Activated T-helper 2 cell treated with anti-CD3 and anti-CD28 coated beads, Interferon-gamma antibody, Interleukin-2, Interleukin-4, amounts not matched to agents 10 μg/mL and 5 μg/mL and 100 μg/mL, durations not matched to agents 14 hours and 24 hours and 36 hours (primary cell): ENCODE measurements at regions not wholly inside any gene's neighbourhood (a gene's known extent, or its start where the extent isn't known, plus 50 kb on each side); places are given as distances from the start of the nearest gene placed in this dataset.

Experiments used
- DNase-seq: peaks from one replicate; pipeline ENCODE4 v3.0.0; 2021; ENCODE audit warnings: low spot score
- H3K27ac Mint-ChIP-seq: one replicate; pipeline ENCODE4 v1.8.0; 2021; ENCODE audit warnings: mixed read lengths
- H3K27me3 Mint-ChIP-seq: one replicate; pipeline ENCODE4 v1.8.0; 2021; ENCODE audit warnings: low read depth, mixed read lengths
- H3K36me3 Mint-ChIP-seq: one replicate; pipeline ENCODE4 v1.8.0; 2021; ENCODE audit warnings: low read depth, mixed read lengths
- H3K4me1 Mint-ChIP-seq: one replicate; pipeline ENCODE4 v1.8.0; 2021; ENCODE audit warnings: low read depth, mixed read lengths
- H3K4me3 Mint-ChIP-seq: one replicate; pipeline ENCODE4 v1.8.0; 2021; ENCODE audit warnings: low read depth, mild to moderate bottlenecking, moderate library complexity, mixed read lengths
- H3K9me3 Mint-ChIP-seq: one replicate; pipeline ENCODE4 v1.8.0; 2021; ENCODE audit warnings: mixed read lengths
- intact Hi-C: fragments of 100-400 bp; cut with micrococcal nuclease; formaldehyde crosslinking; loops from one replicate; pipeline ENCODE4 v1.15.1; 2023

DNA sequence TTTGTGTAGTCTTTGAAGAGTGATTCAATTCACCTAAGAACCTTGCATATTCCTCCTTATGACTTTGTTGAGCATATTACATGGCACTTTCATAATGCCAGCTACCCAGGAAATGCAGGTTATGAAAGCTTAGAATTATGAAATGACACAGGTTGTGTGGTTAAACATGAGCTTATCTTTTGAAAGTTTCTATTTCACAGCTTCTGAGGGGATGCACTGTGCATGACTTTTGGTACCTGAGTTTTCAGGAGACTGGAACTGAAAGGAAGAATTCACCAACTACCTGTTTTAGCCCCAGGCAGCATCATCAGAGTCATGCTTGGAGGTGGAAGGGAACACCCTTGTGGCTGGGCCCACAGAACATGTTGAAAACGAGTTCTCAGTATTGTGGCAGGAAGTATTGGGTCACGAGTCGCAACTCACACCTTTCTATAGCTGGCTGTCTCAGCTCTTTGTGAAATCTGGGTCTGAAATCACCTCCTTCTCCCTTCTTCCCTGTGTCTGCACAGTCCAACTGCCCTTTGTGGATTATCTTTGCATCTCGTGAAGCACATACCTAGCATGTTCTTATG, 228.2 kb downstream of the PTEN start:
- no peaks in the 10 kb centered on the region for H3K9me3 Mint-ChIP-seq
- H3K27me3 Mint-ChIP-seq: peaks cover 56% of the 10 kb centered on the region
- H3K4me3 Mint-ChIP-seq: no peak overlapping the region
- intact Hi-C loops: loop anchor here (1.0 to 10.0 kb wide), 7 partner anchors 19 to 703 kb away; no protein-coding TSS in a partner anchor
- peaks cover 3% of the 10 kb centered on the region for H3K36me3 Mint-ChIP-seq
- no peak overlapping the region for H3K27ac Mint-ChIP-seq
- peak; percentile 71 for DNase-seq
- H3K4me1 Mint-ChIP-seq: peaks cover 34% of the 10 kb centered on the region

DNA sequence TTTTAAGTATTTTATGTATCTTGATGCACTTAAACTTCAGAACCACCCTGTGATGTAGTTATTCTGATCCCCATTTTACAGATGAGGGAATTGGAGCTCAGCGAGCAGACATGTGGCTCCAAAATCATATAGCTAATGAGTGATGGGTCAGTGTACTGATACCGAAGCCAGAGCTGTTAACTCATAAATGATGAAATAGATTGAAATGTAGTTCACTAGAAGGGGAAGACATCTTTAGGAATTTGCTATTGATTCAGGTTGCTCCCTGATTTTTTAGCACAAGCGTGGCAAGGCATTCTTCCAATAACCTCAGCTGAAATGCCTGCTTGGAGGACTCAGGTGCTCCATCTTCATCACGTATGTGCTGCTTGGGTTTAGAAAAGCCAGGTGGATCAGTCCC, 228.8 kb downstream of the PTEN start:
- DNase-seq: no peak
- Mint-ChIP-seq H3K36me3 (peaks cover 3% of the 10 kb centered on the region), H3K27me3 (peaks cover 53% of the 10 kb centered on the region), H3K9me3 (no peaks in the 10 kb centered on the region), H3K4me1 (peaks cover 34% of the 10 kb centered on the region), H3K27ac (no peak overlapping the region), H3K4me3 (no peak overlapping the region)
- intact Hi-C loops: loop anchor here (10.0 kb wide), 1 partner anchor 703 kb away; no protein-coding TSS in a partner anchor

DNA sequence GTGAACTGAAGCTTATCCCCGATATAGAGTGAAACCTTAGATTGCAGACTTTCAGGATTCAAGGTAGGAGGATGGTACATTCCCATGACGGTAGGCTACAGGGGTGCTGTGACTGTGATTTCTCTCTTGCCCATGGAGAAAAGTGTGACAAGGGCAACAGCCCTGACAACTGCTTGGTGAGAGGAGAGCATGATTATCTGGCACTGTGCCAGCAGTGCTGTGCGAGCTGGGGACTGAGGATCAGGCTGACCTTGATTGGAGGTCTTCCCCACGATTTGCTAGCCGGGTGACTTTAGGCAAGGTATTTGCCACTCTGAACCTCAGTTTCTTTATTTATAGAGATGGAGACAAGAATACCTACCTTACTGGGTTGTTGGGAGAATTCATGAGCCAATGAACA, 229.5 kb downstream of the PTEN start:
- no peak overlapping the region for H3K4me3 Mint-ChIP-seq

DNA sequence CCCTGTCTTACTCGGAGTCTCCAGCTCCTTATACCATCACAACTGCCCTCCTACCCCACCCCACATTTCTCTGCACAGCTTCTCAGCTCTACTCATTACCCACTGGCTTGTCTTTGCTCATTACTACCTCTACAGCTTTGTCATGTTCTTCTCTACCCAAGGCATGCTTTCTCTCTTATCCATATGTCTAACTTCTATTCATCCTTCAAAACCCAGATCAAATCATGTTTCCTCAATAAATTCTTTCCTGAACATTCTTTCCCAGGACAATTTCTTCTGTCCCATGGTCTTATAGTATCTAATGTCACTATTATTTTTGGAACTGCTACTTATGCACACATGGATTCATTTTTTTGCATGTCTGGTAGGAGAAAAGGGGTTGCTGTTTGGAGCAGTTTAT, 231.4 kb downstream of the PTEN start:
- Mint-ChIP-seq H3K27me3 (peaks cover 58% of the 10 kb centered on the region), H3K9me3 (no peaks in the 10 kb centered on the region), H3K36me3 (peaks cover 3% of the 10 kb centered on the region), H3K27ac (no peak overlapping the region), H3K4me1 (peaks cover 33% of the 10 kb centered on the region), H3K4me3 (no peak overlapping the region)
- intact Hi-C loops: loop anchor here (10.0 kb wide), 1 partner anchor 700 kb away; no protein-coding TSS in a partner anchor
- no peak for DNase-seq

More for the DNA sequence above, 229.5 kb downstream of the PTEN start:
- no peaks in the 10 kb centered on the region for H3K9me3 Mint-ChIP-seq
- intact Hi-C loops: loop anchor here (10.0 kb wide), 1 partner anchor 702 kb away; no protein-coding TSS in a partner anchor
- DNase-seq: no peak
- no peak overlapping the region for H3K27ac Mint-ChIP-seq
- peaks cover 53% of the 10 kb centered on the region for H3K27me3 Mint-ChIP-seq
- H3K36me3 Mint-ChIP-seq: peaks cover 3% of the 10 kb centered on the region
- H3K4me1 Mint-ChIP-seq: peaks cover 34% of the 10 kb centered on the region

DNA sequence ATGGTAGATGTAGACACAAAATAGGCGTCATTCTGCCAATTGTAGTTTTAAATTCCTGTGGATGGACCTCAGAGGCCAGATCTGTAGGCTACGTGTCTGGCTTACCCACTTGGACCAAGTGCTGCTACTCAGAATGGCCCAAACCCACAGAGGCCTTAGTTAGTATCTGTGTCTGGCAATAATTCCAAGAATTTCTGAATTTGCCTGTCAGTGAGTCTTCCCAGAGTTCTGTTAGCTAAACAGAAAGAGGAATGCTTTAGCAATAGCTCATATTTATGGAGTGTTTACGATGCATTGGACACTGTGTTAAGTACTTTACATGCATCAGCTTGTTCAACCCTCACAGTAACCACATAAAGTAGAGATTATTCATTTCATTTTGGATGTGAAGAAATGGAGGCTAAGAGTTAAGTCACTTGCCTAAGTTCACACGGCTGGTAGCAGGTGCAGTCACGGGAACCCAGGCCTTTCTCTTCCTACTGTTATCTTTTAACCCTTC, 231.8 kb downstream of the PTEN start:
- H3K4me1 Mint-ChIP-seq: peaks cover 29% of the 10 kb centered on the region
- H3K36me3 Mint-ChIP-seq: peaks cover 3% of the 10 kb centered on the region
- no peaks in the 10 kb centered on the region for H3K9me3 Mint-ChIP-seq
- peaks cover 56% of the 10 kb centered on the region for H3K27me3 Mint-ChIP-seq
- H3K4me3 Mint-ChIP-seq: no peak overlapping the region
- intact Hi-C loops: loop anchor here (10.0 kb wide), 1 partner anchor 700 kb away; no protein-coding TSS in a partner anchor
- DNase-seq: no peak
- no peak overlapping the region for H3K27ac Mint-ChIP-seq

DNA sequence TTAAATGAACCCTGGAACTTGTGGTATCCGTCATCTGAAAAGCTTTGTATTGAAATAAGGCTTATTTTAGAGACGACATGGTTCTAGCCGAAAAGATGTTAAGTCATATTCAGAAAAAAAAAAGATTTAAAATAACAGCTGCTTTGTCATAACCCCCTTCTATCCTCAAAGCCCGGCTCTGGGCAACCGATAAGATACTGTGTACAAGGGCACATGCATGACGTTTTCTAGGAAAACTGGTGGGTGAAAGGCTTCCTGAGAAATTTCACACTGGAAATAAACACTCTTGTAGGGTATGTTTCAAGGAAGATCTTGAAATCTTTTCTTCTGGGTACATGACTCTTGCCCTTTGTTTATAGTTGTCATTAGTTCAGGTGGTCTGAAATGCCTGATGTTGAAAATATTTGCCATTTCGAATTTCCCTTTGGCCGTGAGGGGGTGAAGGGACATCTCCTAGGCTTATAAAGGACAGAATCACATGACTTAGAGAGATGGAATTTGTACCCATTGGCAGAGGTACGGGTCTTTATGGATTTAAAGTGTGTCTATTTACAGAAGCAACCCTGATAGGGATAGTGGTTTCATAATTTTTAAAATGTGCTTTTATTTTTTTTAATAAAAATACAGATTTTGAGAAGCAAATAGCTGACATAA, 232.5 kb downstream of the PTEN start:
- H3K27ac Mint-ChIP-seq: no peak overlapping the region
- no peak overlapping the region for H3K4me3 Mint-ChIP-seq
- DNase-seq: no peak
- H3K9me3 Mint-ChIP-seq: no peaks in the 10 kb centered on the region
- intact Hi-C loops: loop anchor here (10.0 kb wide), 1 partner anchor 699 kb away; no protein-coding TSS in a partner anchor
- peaks cover under 1% of the 10 kb centered on the region for H3K36me3 Mint-ChIP-seq
- peaks cover 22% of the 10 kb centered on the region for H3K4me1 Mint-ChIP-seq
- peaks cover 53% of the 10 kb centered on the region for H3K27me3 Mint-ChIP-seq

DNA sequence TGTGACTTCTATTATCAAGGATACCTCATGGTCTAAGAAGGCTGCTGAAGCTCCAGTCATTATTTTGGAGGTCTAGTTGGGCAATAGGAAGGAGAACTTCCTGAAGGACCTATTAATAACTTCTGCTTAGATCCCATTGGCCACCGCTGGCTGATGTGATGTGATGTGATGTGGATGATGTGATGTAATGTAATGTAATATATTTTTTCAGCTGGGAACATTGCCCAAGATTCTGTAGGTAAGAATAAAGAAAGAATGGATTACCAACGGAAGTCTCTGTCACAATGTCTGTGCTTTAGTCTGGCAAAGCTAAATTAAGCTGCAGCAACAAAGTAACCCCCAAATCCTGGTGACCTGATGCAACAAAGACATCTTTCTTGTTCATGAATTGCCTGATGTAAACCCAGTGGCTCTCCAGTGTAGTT, 233.7 kb downstream of the PTEN start:
- DNase-seq: no peak

DNA sequence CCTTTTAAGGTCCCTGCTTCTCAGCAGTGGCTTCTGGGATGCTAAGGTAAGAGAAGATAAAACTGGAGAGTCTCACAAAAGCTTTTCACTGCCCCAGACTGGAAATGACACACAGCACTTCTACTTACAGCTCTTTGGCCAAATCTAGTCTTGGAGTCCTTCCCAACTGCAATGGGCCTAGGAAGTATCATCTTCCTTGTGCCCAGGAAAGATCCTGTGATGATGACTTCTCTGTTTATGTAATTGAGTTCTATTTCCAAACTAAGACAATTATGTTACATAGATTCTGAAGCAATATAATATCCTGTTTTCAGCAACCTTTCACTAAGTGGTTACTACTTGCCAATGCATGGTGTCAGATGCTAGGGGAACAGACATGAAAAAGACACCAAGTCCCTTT, 234.1 kb downstream of the PTEN start:
- DNase-seq: no peak
- peaks cover 6% of the 10 kb centered on the region for H3K4me1 Mint-ChIP-seq
- H3K36me3 Mint-ChIP-seq: no peaks in the 10 kb centered on the region
- no peak overlapping the region for H3K27ac Mint-ChIP-seq
- no peak overlapping the region for H3K4me3 Mint-ChIP-seq
- intact Hi-C loops: loop anchor here (10.0 kb wide), 1 partner anchor 697 kb away; no protein-coding TSS in a partner anchor
- peaks cover 5% of the 10 kb centered on the region for H3K9me3 Mint-ChIP-seq
- H3K27me3 Mint-ChIP-seq: peaks cover 62% of the 10 kb centered on the region

More for the DNA sequence above, 233.7 kb downstream of the PTEN start:
- Mint-ChIP-seq H3K9me3 (peaks cover 5% of the 10 kb centered on the region), H3K4me3 (no peak overlapping the region), H3K27me3 (peaks cover 60% of the 10 kb centered on the region), H3K4me1 (peaks cover 10% of the 10 kb centered on the region), H3K36me3 (no peaks in the 10 kb centered on the region), H3K27ac (no peak overlapping the region)
- intact Hi-C loops: loop anchor here (10.0 kb wide), 1 partner anchor 698 kb away; no protein-coding TSS in a partner anchor

DNA sequence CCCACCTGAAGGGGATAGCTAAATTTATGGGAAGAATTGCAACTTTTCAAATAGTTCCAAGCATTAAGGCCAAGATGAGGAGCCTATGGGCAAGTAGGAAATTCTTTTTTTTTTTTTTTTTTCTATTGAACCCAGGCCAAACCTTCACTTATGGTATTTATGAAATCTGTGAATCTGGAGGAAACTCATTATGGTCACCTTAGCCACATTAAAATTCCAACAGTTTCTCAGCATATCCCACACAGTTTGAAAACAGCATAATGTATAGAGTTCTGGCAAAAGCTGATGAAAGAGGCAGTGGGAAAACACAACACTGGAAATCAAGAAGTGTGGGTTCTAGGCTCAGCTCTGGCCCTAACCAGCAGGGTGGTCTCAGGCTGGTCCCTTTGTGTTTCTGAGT, 236.9 kb downstream of the PTEN start:
- Mint-ChIP-seq H3K9me3 (peaks cover 5% of the 10 kb centered on the region), H3K36me3 (no peaks in the 10 kb centered on the region), H3K27ac (no peak overlapping the region), H3K4me3 (no peak overlapping the region), H3K27me3 (peaks cover 51% of the 10 kb centered on the region), H3K4me1 (peaks cover 5% of the 10 kb centered on the region)
- intact Hi-C loops: no loop called here
- no peak for DNase-seq

DNA sequence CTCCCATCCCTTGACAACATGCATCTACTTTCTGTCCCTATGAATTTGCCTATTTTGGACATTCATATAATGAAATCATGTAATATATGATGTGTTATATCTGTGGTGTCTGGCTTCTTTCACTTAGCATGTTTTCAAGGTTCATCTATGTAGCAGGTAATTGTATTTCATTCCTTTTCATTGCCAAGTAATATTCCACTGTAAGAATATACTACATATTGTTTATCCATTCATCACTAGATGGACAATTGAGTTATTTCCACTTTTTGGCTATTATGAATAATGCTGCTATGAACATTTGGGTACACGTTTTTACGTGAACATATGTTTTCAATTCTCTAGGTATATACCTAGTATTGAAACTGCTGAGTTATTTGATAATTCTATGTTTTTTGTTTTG, 238.2 kb downstream of the PTEN start:
- H3K4me1 Mint-ChIP-seq: peaks cover 5% of the 10 kb centered on the region
- intact Hi-C loops: no loop called here
- no peak overlapping the region for H3K27ac Mint-ChIP-seq
- no peak for DNase-seq
- peaks cover 5% of the 10 kb centered on the region for H3K9me3 Mint-ChIP-seq
- H3K36me3 Mint-ChIP-seq: no peaks in the 10 kb centered on the region
- peaks cover 43% of the 10 kb centered on the region for H3K27me3 Mint-ChIP-seq
- no peak overlapping the region for H3K4me3 Mint-ChIP-seq

DNA sequence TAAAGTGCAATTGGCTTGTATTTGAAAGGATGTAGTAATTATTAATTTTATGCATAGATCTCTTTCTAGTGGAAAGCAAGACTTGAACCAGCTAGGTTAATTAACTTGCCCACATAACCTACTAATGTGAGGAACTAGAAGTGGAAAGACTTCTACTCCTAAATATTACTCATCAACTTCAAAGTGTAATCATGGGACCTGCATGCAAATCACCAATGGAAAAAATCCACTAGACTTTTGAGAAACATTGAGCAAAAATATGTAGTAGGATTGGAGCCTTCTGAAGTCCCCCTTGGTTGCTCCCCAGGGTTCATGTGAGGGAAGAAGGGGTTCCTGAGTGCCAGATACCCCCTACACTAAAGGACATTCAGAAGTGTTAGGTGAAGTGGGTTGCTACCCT, 240.2 kb downstream of the PTEN start:
- Mint-ChIP-seq H3K36me3 (no peaks in the 10 kb centered on the region), H3K4me1 (peaks cover 18% of the 10 kb centered on the region), H3K27me3 (peaks cover 36% of the 10 kb centered on the region), H3K9me3 (peaks cover 5% of the 10 kb centered on the region), H3K27ac (no peak overlapping the region), H3K4me3 (no peak overlapping the region)
- DNase-seq: no peak
- intact Hi-C loops: no loop called here

DNA sequence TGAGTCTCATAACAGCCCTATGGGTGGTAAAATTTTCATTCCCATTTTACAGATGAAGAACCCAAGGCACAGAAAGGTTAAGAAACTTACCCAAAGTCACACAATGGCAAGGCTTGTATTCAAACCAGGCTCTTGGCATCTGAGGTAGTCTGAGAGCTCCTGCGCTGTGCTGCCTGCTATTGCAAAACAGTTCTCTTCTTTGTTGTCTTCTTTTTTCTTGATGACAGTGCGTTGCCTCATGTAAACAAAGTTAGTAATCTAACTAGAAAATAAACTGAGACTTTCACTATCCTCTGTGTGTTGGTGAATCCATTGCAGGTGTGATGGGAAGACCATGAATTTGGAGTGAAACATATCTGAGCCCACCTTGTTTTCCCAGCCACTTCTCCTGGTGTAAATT, 240.8 kb downstream of the PTEN start:
- H3K36me3 Mint-ChIP-seq: no peaks in the 10 kb centered on the region
- H3K4me1 Mint-ChIP-seq: peaks cover 18% of the 10 kb centered on the region
- H3K4me3 Mint-ChIP-seq: no peak overlapping the region
- intact Hi-C loops: no loop called here
- peaks cover 5% of the 10 kb centered on the region for H3K9me3 Mint-ChIP-seq
- no peak overlapping the region for H3K27ac Mint-ChIP-seq
- H3K27me3 Mint-ChIP-seq: peaks cover 31% of the 10 kb centered on the region
- no peak for DNase-seq

DNA sequence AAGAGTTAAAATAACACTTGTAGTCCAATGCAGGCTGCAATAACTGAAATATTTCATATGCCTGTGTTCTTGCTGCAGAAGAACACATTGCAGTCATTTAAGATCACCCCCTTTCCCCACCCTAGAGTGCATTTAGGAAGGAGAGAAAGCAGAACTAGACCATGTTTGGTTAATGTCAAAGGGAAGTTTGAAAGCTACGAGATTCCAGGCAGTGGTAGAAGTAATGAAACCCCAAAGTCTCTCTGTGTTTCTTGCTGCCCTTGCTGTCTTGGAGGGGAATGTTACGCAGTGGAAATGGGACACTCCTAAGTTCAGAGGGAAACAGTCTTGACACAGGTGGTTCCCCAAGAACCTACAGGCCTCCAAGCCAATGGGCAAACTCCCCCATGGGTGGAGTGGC, 242.9 kb downstream of the PTEN start:
- H3K27me3 Mint-ChIP-seq: peaks cover 21% of the 10 kb centered on the region
- no peak for DNase-seq
- H3K4me3 Mint-ChIP-seq: no peak overlapping the region
- intact Hi-C loops: no loop called here
- no peaks in the 10 kb centered on the region for H3K36me3 Mint-ChIP-seq
- H3K4me1 Mint-ChIP-seq: peaks cover 33% of the 10 kb centered on the region
- no peak overlapping the region for H3K27ac Mint-ChIP-seq
- H3K9me3 Mint-ChIP-seq: peaks cover 5% of the 10 kb centered on the region
